GM18507 (cell line): ENCODE measurements at regions not wholly inside any gene's neighbourhood (a gene's known extent, or its start where the extent isn't known, plus 50 kb on each side); places are given as distances from the start of the nearest gene placed in this dataset.

Experiments used
- DNase-seq: peaks from one replicate; pipeline ENCODE4 v3.0.0; 2011; ENCODE audit warnings: low read depth; ENCODE audit not compliant: insufficient read length; ENCODE audit errors: extremely low spot score
- FAIRE-seq: peaks from 2 replicates; lab custom pipeline; 2011; peaks lifted over from hg19 to GRCh38; lab: Jason Lieb, UNC

DNA sequence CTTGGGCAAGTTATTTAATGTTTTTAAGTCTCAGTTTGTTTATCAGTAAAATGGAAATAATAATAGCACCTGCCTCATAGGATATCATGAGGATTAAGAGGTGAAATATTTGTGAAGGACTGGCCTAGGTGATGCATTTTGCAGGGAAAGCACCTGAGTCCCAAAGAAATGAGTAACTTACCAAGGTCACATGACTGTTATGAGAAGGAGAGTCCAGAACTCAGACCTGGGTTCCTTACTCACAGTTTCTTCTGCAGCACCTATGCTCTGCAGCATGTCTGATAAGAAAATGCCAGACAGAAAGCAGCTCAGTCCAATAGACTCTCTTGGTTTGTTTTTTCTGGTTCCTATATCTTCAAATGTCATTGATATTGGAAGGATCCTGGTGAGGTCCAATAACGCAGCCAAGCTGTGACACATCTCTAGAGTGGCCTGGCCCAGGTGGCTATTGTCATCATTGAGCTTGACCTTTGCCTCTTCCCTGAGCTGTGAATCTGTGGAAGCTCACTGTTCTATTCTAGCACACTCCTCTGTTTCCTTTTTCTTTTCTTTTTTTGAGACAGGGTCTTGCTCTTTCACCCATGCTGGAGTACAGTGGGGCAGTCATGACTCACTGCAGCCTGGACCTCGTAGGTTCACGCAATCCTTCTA lies 174.7 kb upstream of the NAV2 start:
- no peak for FAIRE-seq
- no peak for DNase-seq

DNA sequence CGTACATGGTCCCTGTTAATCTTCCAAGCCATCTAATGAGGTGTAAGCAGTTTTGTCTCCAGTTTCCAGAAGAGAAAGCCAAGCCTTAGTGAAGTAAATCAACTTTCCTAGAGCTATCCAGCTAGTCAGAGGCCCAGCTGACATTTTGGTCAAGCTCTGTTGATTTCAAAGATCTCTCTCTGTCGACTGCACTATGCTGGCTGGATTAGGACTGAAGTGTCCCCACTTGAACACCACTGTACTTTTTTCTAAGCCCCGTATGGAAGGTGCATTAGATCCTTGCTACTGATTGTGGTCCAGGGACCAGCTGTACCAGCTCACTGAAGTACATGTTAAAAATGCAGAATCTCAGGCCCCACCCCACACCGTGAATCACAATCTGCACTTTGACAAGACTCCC lies 176.5 kb upstream of the NAV2 start:
- FAIRE-seq (no peak), DNase-seq (no peak)

DNA sequence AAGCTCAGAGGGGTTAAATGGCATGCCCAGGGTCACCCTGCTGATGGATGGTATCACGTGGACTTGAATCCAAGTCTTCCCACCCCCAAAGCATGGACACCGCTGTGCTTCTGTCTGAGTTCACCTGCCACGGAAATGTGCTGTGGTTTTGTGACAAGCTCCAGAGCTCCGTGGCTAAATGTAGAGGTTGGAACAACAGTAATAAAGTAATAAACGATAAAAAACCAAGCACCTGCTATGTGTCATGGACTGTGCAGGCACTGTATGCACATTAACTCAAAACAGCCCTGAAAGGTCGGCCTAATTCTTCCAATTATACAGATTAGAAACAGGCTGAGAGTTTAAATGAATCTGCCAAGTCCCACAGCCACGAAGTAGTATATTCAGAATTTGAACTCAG lies 182.1 kb upstream of the NAV2 start:
- FAIRE-seq (no peak), DNase-seq (no peak)

DNA sequence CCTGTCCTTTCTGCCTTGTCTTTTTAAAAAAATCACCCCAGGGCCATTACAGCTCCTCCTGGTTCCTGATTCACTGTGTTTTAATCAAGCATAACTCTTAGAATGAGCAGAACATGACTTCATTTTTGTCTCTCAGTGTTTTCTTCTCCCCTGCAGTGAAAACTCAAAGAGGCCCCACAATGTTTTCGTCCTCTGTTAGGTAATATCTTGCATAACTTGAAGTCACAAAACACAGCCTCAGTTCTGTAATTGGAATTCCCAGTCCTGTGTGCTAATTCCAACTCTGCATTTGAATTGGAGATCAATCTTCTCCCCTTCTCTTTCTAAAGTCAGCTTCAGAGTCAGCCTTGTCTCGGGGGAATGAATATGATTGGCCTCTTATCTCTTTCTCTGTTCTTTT lies 186.5 kb upstream of the NAV2 start:
- FAIRE-seq = no peak
- no peak for DNase-seq

DNA sequence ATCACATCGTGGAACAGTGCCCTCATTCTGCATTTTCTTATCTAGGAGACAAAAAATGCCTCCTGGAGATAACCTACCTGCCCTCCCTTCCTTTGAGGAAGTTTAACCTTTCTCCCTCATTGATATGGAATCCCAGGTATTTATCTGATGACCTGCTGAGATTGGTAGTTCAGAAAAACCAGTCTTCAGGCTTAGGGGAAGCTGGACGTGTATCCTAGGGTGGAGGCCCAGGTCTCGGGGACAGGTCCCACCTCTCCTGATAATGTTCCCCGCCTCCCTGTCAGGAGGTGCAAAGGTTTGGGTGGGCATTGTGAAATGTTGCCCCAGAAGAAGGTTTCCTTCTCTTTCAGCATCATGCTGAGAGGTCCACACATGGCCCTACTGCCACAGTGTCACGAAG lies 186.9 kb upstream of the NAV2 start:
- no peak for FAIRE-seq
- DNase-seq = no peak

DNA sequence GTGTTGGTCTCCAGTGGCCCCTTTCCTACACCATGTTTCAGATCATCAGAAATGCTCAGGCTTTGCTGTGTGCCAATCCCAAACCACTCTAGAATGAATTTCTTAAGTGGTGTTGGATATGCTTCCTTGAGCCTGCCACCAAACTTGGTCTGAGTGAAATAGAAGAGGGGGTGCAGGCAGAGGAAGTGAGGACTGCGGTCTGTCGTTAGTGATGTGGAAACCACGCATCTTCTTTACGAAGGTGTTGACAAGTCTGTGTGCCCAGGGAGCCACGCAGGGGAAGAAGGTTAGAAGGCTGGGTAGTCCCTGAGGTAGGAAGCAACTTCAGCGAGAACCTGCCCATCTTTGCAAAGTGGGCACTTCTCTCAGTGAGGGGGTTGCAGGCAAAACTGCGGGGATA lies 187.4 kb upstream of the NAV2 start:
- DNase-seq (no peak), FAIRE-seq (no peak)

DNA sequence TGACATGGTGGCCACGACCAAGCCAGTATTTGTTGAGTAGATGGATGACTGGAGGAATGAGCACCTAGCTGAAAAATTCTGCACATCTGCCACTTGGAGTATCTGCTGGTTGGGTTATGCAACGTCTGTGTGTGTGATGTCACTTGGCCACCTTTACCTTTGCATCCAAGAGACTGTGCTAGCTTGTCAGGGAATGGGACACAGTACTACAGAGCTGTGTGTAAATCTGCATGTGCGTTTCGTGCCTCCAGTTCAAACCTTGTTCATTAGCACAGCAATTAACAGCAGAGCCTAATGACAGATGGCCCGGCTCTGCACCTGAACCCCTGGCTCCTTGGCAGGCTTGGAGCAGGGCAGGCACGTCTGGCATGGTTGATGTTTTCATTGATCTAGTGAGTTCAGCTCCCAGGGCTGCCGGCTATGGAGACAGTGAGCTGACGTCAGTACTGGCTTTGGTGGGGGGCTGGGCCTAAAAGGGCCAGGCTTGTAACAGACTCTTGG lies 188.4 kb upstream of the NAV2 start:
- DNase-seq (no peak), FAIRE-seq (no peak)

DNA sequence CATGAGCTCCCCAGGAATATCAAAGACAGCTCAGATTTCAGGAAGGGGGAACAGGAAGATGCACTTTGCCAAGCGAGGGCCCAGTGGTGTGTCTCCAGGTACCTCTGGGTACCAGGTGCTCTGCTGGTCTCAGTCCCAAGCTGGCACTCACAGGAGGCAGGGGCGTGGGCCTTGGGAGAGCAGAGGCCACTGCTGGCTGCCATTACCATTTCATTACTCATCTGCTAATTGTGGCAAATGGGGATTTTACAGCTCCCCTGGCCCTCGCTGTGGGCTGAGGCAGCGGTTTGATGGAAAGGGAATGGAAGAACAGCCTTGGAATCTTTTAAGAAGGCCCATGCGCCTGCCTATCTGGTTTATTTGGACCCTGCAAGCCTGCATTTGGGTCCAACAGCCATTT lies 192.0 kb upstream of the NAV2 start:
- no peak for DNase-seq
- FAIRE-seq = no peak

DNA sequence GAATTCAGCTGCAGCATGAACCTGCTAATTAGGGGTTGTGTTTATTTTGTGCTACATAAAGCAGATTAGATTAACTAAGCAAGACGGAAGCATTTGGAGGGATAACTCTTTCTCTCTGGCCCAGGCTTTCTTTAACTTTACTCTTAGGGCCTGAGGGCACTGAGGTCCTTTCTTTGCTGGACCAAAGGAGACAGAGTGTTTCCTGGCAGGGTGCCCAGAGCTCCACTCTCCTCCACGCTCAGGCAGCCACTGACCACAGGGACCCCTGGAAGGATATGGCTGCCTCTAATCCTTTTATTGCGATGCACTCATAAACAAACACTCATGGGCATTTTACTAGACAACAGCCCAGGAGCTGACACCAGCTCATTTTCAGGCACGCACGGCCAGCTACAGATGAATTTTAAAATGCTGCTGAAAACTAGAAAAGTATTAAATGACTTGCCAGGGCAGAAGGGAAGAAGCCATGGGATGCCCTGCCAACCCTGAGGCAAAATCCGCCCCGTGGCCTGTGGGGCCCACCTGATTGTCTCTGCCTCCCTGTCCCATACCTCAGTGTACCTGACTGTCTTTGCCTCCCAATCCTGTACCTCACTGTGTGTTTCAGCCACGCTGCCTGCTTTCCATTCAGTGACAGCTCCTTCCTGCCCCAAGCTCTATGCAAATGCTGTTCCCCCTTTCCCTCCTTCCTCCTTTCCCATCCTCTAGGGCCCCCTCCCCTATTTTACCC lies 192.6 kb upstream of the NAV2 start:
- DNase-seq (no peak), FAIRE-seq (no peak)

DNA sequence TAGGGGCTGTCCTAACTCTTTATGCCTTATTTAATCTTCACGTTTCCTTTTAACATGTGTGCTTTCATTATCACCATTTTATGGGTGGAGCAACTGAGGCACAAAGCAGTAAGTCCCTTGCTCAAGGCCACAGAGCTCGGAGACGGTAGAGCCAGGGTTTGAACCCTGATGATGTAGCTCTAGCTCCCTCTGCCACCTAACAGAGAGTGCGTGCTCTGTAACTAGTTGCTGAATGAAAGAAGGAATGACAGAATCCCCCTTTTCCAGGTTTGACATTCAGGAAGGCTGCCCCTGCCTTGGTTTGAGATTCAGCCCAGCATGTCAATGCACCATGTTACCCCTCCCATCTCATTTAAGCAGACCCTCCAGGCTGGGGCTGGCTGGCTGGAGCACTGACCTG lies 193.3 kb upstream of the NAV2 start:
- DNase-seq (no peak), FAIRE-seq (no peak)

DNA sequence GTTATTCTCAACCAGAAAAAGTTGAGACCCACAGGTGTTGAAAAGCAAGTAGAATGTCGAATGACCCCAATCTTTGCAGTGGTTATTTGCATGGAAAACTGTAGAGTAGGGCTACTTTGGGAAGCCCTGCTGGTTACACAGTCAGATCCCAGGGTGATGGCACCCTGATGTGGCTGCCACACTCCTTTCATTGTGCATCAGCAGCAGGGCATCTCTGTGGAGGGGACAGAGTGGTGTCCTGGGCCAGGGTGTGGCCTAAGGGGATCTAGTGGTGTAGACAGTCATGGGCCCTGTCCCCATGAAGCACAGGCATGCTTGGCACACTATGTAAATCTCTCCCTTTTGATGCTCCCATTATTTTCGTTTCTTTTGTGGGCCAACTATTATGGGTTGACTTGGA lies 199.4 kb upstream of the NAV2 start:
- FAIRE-seq = no peak

DNA sequence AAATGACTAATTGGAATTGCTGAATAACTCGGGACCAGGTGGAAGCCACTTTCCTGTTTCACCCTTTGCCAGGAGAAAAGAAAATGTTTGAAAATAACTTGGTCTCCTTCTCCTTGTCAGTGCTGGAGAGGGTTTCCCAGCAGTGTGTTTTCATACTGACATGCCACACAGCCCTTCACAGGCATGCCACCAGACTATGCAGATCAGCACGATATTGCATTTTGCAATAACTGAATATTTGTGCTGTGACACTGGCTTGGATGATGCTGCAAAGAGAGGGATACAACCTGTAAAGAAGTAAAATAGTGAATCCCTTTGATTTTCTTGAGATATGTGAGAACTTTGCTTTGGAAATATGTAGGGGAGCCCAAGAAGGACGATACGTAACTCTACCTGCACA lies 200.0 kb upstream of the NAV2 start:
- FAIRE-seq (no peak), DNase-seq (no peak)

More for the DNA sequence above, 199.4 kb upstream of the NAV2 start:
- no peak for DNase-seq

DNA sequence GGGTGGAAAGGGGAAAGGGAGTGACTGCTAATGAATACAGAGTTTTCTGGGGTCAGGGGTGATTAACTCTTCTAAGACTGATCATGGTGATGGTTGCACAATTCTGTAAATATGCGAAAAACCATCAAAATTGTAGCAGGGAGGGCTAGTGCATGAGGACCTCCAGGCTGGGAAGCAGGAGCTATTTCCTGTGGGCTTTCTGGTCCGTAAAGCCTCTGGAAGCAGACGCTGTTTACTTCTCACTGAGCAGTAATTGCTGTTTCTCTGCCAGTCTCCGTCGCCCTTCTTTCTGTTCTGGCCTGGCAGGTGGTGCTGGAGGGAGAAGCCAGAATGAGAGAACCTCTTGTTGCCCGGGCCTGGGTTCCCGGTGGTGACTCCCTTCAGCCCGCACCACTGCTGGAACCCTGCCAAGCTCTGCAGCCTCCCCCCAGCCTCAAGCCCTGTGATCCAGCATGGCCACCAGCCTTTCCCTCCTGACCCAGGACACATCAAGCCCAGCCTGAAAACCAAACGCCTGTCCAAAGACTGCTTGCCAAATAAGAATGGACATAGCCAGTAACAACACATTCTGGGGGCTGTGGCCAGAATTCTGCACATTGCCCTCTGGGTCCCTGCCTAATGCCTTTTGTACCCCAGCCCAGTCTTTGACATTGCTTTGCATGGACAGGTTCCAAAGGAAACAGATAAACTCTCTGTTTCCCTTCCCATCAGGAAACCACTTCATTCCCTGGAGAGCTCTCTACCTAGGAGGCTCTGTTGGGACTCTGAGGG lies 201.0 kb upstream of the NAV2 start:
- no peak for FAIRE-seq
- no peak for DNase-seq

DNA sequence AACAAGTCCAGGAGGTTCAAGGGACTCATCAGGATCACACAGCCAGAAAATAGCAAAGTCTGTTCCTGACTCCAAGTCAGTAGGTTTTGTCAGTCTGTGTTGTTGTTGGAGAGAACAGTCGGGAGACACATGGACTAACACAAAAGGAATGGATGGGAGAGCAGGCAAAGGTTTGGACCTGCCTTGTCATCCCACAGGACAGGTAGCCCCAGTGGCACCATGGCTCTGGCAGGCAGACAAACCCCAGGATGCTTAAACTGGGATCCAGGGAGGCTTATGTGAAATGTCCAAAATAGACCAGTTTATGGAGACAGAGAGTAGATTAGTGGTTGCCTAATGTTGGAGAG lies 201.6 kb upstream of the NAV2 start:
- no peak for DNase-seq
- FAIRE-seq = no peak

DNA sequence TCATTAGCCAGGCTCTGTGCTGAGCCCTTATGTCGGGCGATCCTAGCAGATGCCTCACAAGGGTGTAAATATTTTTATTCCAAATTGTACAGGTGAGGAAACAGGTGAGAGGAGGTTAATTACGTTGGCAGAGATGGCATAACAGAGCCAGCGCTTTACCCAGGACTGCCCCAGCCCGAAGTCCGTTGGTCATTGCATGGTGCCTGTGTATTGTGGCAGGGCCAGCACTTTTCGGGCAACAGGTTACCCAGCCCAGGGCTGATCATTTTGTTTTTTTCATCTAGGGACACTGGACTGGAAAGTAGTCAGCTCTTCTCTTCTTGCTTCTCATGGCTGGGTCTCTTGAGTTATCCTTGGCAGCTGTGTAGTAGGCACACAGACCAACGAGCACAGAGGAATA lies 202.2 kb upstream of the NAV2 start:
- FAIRE-seq (no peak), DNase-seq (no peak)

DNA sequence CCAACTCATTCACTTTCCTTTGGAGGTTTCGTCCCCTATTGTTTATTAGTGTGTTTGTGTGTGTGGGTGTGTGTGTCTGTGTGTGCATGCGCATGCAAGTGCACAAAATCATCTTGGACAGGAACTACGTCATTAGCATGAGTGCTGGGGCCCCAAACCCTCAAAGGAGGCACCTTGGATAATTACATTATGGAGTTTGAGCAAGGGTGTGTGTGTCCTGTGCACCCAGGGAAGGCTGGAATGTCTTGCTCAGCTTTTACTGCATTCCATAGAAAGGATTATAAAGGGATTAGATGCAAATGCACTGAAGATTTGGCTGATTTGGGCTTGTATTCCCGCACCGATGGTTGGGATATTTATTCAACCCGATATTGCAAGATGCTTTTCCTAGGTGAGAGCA lies 203.4 kb upstream of the NAV2 start:
- no peak for DNase-seq
- FAIRE-seq = no peak

DNA sequence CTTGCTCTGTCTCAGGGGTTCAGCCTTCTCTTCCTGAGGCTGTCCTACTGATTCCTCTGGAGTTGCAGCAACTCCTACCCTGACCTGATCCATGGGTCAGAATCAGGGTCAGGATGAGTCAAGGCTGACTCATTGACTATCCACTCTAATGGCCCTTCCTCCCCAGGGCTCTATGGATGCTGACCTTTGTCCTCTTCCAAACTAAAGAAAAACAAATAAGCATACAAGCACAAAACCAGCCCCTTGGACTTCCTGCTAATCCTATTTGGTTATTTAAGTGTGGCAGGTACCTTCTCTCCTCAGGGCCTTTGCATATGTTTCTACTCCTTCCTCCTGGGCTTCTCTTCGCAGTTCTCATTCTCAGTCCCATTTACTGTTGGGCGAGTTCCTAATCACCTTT lies 204.5 kb upstream of the NAV2 start:
- FAIRE-seq = no peak
- no peak for DNase-seq

DNA sequence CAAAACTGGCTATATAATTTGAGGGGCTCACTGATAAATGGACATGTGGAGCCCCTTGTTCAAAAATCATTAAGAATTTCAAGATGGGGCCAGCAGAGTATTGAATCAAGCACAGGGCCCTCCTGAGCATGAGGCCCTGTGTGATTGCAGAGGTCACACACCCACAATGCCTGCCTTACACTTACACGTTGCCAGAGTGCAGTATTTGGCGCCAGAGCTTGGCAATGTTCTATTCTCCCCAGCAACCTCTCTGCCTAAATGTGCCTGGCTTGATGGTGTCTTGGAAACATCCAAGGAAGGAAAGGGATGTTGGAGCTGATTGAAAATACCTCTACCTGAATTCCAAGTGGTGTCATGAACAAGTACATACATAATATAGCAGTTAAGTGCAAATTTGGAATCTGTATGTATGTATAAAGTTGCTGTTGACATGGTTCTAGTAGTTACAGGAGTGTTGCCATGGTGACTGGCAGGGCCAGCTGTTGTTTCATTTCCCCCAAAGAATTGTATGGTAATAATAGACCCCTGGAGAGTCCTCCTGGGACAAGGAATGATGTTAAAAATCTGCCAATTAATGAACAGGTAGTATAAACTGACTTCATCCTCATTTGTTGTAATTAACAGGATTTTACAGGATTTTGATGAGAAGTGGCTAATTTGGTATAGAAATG lies 205.7 kb upstream of the NAV2 start:
- DNase-seq (no peak), FAIRE-seq (no peak)

DNA sequence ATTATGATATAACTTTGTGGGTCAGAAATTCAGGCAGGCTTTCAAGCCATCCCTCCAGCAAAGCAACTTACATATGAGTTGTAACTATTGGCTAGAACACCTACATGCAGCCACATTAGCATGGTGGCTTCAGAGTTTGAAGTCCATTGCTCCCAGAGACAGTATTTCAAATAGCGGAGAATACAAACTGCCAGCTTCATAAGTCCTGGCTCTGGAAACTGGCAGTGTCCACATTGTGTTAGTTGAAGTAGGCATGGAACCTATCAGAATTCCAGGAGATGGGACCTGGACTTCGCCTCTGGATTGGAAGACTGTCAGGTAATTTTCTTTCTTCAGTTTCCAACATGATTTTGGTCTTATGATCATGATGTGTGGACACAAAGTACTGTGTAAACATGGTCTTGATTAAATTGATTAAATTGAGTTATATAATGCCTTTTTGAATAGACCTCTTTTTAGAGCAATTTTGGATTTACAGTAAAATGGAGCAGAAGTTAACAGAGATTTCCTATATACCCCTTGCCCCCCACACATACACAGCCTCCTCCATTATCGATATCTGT lies 209.9 kb upstream of the NAV2 start:
- no peak for FAIRE-seq

DNA sequence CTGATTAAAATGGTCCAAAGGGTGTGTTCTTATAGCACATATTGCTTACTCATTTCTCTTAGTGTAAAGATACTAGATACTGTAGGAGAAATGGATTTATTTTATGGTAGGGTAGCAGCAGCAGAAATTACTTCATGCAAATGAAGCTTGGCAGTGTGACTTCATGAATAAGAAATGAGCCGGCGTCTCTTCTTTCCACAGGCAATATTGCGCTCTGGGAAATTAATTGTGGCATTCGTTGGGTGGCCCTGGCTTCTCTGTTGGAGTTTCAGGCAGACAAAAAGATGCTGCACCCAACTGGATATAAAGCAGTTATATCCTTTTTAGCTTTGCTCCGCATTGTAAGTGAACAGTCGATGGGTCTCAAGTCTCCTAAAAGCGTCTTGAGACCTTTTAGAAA lies 211.0 kb upstream of the NAV2 start:
- DNase-seq (no peak), FAIRE-seq (no peak)

More for the DNA sequence above, 209.9 kb upstream of the NAV2 start:
- no peak for DNase-seq
